Kidney (tissue), 13 donors: ENCODE measurements at regions not wholly inside any gene's neighbourhood (a gene's known extent, or its start where the extent isn't known, plus 50 kb on each side); places are given as distances from the start of the nearest gene placed in this dataset.
A peak's percentile ranks its signal among the peaks of the same experiment; 100 is the strongest.

Experiments
- DNase-seq, 5 donors: peaks; one replicate each; pipeline ENCODE4 v3.0.0-alpha.2; 2013 to 2020
- FAIRE-seq: peaks from 2 replicates; lab custom pipeline; 2012; peaks lifted over from hg19 to GRCh38; lab: Jason Lieb, UNC
- H3K27ac ChIP-seq, 2 donors: one replicate each; pipeline ENCODE4 v1.7.0; 2013; ENCODE audit warnings: low read depth in 2 of 2, low read length in 2 of 2, inconsistent platforms in 1 of 2
- H3K27me3 ChIP-seq: one replicate; pipeline ENCODE4 v1.7.1; 2013; ENCODE audit warnings: low read length, inconsistent platforms; ENCODE audit not compliant: control insufficient read depth, insufficient read depth
- H3K36me3 ChIP-seq, 3 donors: one replicate each; pipeline versions ENCODE4 v1.7.0 to v1.7.1; 2013; ENCODE audit warnings: low read length in 3 of 3, control low read depth in 1 of 3, inconsistent platforms in 1 of 3; ENCODE audit not compliant: insufficient read depth in 3 of 3, control insufficient read depth in 2 of 3
- H3K4me1 ChIP-seq, 3 donors: one replicate each; pipeline versions ENCODE4 v1.7.0 to v1.7.1; 2013; ENCODE audit warnings: low read length in 3 of 3, inconsistent platforms in 1 of 3, low read depth in 1 of 3; ENCODE audit not compliant: control insufficient read depth in 2 of 3, insufficient read depth in 2 of 3
- H3K4me3 ChIP-seq, 3 donors: one replicate each; pipeline versions ENCODE4 v1.7.0 to v1.8.1; 2013; ENCODE audit warnings: low read length in 3 of 3, control low read depth in 1 of 3, inconsistent platforms in 1 of 3
- H3K9ac ChIP-seq, 3 donors: one replicate each; pipeline versions ENCODE4 v1.7.0 to v1.7.1; 2013; ENCODE audit warnings: low read length in 3 of 3, control low read depth in 1 of 3, inconsistent platforms in 1 of 3
- H3K9me3 ChIP-seq, 3 donors: one replicate each; pipeline versions ENCODE4 v1.7.0 to v1.7.1; 2013; ENCODE audit warnings: low read length in 3 of 3, control low read depth in 1 of 3, inconsistent platforms in 1 of 3; ENCODE audit not compliant: control insufficient read depth in 2 of 3, insufficient read depth in 1 of 3
- CTCF ChIP-seq: IDR thresholded peaks from 3 replicates; pipeline ENCODE4 v1.5.1; 2012; ENCODE audit warnings: mild to moderate bottlenecking, moderate library complexity, borderline replicate concordance; ENCODE audit not compliant: insufficient read depth; ENCODE audit errors: extremely low read depth
- intact Hi-C: fragments of 100-400 bp; cut with DNase I; formaldehyde crosslinking; loops from one replicate; pipeline ENCODE4 v1.11.1; 2022
- donor health status: control.
- donor health status: control.
- donor health status: control.
- donor health status: control.
- donor health status: control.
- donor health status: DM: yes; HTN: yes; CAD: no.
- donor health status: Normal renal cell carcinoma (clear cell type).

- no peak for DNase-seq
- Histone ChIP-seq H3K9me3 (no peaks in the 10 kb centered on the region), H3K27ac (no peak overlapping the region), H3K9ac (no peak overlapping the region), H3K4me3 (no peak overlapping the region), H3K4me1 (peaks cover 0 to 2% (median 0%) of the 10 kb centered on the region in 3 donors), H3K27me3 (no peaks in the 10 kb centered on the region), H3K36me3 (no peaks in the 10 kb centered on the region)
- TF ChIP-seq CTCF, result no peak
- no peak for FAIRE-seq
- intact Hi-C loops, result no loop called here
Observed at GRCh38 chr5:18380729-18381362, 746.6 kb downstream of the TAF11L14 start.

GRCh38 chr5:18393565-18394442, 759.5 kb downstream of the TAF11L14 start:
- H3K27ac ChIP-seq, result no peak overlapping the region
- H3K4me3 ChIP-seq, result no peak overlapping the region
- DNase-seq (peak in 4 of 5 donors; percentile 75 to 87 (median 82)), FAIRE-seq (no peak)
- H3K9me3 ChIP-seq, result no peaks in the 10 kb centered on the region
- intact Hi-C loops, result no loop called here
- no peaks in the 10 kb centered on the region for H3K27me3 ChIP-seq
- peak; percentile 60 for TF ChIP-seq CTCF
- H3K36me3 ChIP-seq, result no peaks in the 10 kb centered on the region
- no peaks in the 10 kb centered on the region for H3K4me1 ChIP-seq
- H3K9ac ChIP-seq, result no peak overlapping the region

- Histone ChIP-seq H3K4me3 (no peak overlapping the region), H3K36me3 (no peaks in the 10 kb centered on the region), H3K27ac (no peak overlapping the region), H3K27me3 (no peaks in the 10 kb centered on the region), H3K9me3 (no peaks in the 10 kb centered on the region), H3K9ac (no peak overlapping the region), H3K4me1 (no peaks in the 10 kb centered on the region)
- FAIRE-seq (no peak), DNase-seq (no peak)
- intact Hi-C loops, result no loop called here
- TF ChIP-seq CTCF, result no peak
Observed at GRCh38 chr5:18394443-18394804, 760.2 kb downstream of the TAF11L14 start.
